ENCODE measurements at regions not wholly inside any gene's neighbourhood (a gene's known extent, or its start where the extent isn't known, plus 50 kb on each side); places are given as distances from the start of the nearest gene placed in this dataset.

DNA sequence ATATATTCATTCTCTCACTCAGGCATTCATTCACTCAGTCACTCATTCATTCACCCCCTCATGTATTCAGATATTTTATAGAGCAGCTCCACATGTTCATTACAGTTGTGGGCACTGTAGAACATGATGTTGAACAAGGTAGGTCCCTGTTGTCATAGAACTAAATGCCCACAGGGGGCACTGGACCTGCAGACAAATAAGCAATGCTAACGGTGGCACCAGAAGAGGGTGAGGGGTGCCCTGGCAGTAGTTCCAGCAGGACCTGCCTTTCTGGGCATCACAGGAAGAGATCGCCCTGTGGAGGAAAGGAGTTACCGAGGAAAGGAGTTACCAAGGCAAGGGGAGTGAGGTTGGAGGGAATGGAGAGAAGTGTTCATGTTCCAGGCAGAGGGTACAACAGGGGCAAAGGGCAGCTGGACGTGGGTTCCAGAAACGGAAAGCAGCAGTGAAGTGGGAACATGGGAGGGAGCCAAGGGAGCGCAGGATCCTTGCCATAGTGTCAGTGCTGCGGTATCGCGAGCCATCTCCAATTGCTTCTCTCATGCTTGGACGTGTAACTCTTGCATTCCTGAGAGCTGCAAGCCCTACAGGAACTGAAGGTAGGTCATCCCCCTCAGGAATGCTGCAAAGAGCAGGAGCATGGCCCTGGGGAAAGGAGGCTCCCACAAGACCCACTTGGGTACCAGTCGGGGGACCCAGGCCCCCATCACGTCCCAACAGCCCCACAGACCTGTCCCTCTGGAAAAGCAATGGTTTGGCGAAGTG, 128.2 kb downstream of the EDN3 start:
- TF ChIP-seq, protein P1, sequence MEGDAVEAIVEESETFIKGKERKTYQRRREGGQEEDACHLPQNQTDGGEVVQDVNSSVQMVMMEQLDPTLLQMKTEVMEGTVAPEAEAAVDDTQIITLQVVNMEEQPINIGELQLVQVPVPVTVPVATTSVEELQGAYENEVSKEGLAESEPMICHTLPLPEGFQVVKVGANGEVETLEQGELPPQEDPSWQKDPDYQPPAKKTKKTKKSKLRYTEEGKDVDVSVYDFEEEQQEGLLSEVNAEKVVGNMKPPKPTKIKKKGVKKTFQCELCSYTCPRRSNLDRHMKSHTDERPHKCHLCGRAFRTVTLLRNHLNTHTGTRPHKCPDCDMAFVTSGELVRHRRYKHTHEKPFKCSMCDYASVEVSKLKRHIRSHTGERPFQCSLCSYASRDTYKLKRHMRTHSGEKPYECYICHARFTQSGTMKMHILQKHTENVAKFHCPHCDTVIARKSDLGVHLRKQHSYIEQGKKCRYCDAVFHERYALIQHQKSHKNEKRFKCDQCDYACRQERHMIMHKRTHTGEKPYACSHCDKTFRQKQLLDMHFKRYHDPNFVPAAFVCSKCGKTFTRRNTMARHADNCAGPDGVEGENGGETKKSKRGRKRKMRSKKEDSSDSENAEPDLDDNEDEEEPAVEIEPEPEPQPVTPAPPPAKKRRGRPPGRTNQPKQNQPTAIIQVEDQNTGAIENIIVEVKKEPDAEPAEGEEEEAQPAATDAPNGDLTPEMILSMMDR (IDR thresholded peaks at IDR 0.05; ENCODE audit: low read depth, low read length, missing control alignments) = peak; percentile 49
- no peak overlapping the region for H3K4me3 ChIP-seq (ENCODE audit: low read depth, low read length)
- DNase-seq (ENCODE audit: low read depth) = no peak

GRCh38 chr20:59429396-59429795, 129.0 kb downstream of the EDN3 start:
- DNase-seq (ENCODE audit: low read depth) = no peak
- TF ChIP-seq, protein P1 (IDR thresholded peaks at IDR 0.05; ENCODE audit: low read depth, low read length, missing control alignments) = no peak
- peak overlapping the region; percentile 10; the same call in 1 of the 2 replicates for H3K4me3 ChIP-seq (ENCODE audit: low read depth, low read length)

GRCh38 chr20:59431014-59431413, 130.6 kb downstream of the EDN3 start:
- TF ChIP-seq, protein P1 (IDR thresholded peaks at IDR 0.05; ENCODE audit: low read depth, low read length, missing control alignments) = no peak
- H3K4me3 ChIP-seq (ENCODE audit: low read depth, low read length) = no peak overlapping the region
- DNase-seq (ENCODE audit: low read depth) = no peak

GRCh38 chr20:59434960-59435359, 134.5 kb downstream of the EDN3 start:
- DNase-seq (ENCODE audit: low read depth) = no peak
- no peak overlapping the region for H3K4me3 ChIP-seq (ENCODE audit: low read depth, low read length)
- TF ChIP-seq, protein P1 (IDR thresholded peaks at IDR 0.05; ENCODE audit: low read depth, low read length, missing control alignments) = no peak

DNA sequence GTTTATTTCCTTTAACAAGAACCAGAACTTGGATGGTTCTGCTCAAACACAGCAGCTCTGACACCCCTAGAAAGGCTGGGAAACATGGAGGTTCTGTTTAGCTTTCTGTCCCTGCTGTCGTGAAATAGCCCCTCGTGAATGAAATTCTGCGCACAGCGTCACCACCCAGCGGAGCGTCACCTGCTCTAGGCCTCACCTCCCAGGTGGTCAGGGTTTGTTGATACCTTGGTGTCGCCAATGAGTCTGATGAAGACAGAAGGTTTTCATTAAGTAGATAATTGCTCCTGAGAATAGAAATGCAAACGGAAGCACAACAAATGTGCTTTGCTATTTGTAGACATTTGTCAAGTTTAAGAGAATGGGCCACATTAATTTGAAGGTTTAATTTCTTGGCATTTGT, 135.1 kb downstream of the EDN3 start:
- H3K4me3 ChIP-seq (ENCODE audit: low read depth, low read length) = no peak overlapping the region
- no peak for DNase-seq (ENCODE audit: low read depth)
- TF ChIP-seq, protein P1 (IDR thresholded peaks at IDR 0.05; ENCODE audit: low read depth, low read length, missing control alignments) = no peak

DNA sequence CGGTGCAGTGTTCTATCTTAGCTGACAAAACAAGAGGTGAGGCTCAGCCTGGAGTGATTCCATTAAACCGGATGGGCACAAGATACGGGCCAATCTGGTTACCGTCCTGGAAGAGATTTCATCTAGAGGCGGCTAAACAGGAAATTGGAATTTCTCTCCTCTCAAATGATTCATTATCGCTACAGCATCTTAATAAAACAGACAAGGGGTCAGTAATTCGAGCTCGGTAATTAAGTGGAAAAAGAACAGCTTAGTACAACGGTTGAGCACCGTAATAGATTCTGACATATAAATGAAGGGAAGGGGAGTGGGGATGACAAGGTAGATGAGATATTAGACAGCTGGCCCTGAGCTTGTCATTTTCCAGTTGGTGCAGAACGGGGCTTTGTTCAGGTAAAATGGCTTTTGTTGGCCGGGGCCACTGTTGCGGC, 137.2 kb downstream of the EDN3 start:
- no peak overlapping the region for H3K4me3 ChIP-seq (ENCODE audit: low read depth, low read length)
- DNase-seq (ENCODE audit: low read depth) = no peak
- TF ChIP-seq, protein P1 (IDR thresholded peaks at IDR 0.05; ENCODE audit: low read depth, low read length, missing control alignments) = no peak

GRCh38 chr20:59438201-59438600, 137.8 kb downstream of the EDN3 start:
- H3K4me3 ChIP-seq (ENCODE audit: low read depth, low read length) = no peak overlapping the region
- TF ChIP-seq, protein P1 (IDR thresholded peaks at IDR 0.05; ENCODE audit: low read depth, low read length, missing control alignments) = no peak
- no peak for DNase-seq (ENCODE audit: low read depth)
